IPS DF 6.9 (cell line): ENCODE measurements at regions not wholly inside any gene's neighbourhood (a gene's known extent, or its start where the extent isn't known, plus 50 kb on each side); places are given as distances from the start of the nearest gene placed in this dataset.
"Not testable (repeated sequence)": the region's sequence is repeated elsewhere in the genome, so short reads cannot be mapped to it uniquely, and the experiment has no call there.

ENCODE experiments used
- DNase-seq: peaks from one replicate; pipeline ENCODE4 v3.0.0-alpha.2; 2013; ENCODE audit warnings: low read depth, low spot score
- H3K27ac ChIP-seq: one replicate; pipeline ENCODE4 v1.5.1; 2013; ENCODE audit warnings: low read length, control low read depth
- H3K27me3 ChIP-seq: 2 replicates; pipeline ENCODE4 v1.6.1; 2013; ENCODE audit warnings: mild to moderate bottlenecking, low read length; ENCODE audit not compliant: control insufficient read depth, insufficient read depth
- H3K36me3 ChIP-seq: 2 replicates; pipeline ENCODE4 v1.6.1; 2013; ENCODE audit warnings: low read length; ENCODE audit not compliant: control insufficient read depth, insufficient read depth
- H3K4me1 ChIP-seq: 2 replicates; pipeline ENCODE4 v1.6.1; 2013; ENCODE audit warnings: low read length; ENCODE audit not compliant: control insufficient read depth, insufficient read depth
- H3K4me3 ChIP-seq: 2 replicates; pipeline ENCODE4 v1.5.1; 2013; ENCODE audit warnings: mild to moderate bottlenecking, low read length
- H3K9me3 ChIP-seq: 2 replicates; pipeline ENCODE4 v1.6.1; 2013; ENCODE audit warnings: low read length, inconsistent platforms; ENCODE audit not compliant: control insufficient read depth, insufficient read depth
- WGBS: extraction: QIAGEN DNeasy Blood & Tissue Kit; methylation state at CpG from one replicate; pipeline ENCODE4 v1.1.7; 2013; ENCODE audit warnings: mixed read lengths, missing lambda C conversion rate; ENCODE audit not compliant: insufficient read length, insufficient coverage; 5-methylcytosine and 5-hydroxymethylcytosine counted together

DNA sequence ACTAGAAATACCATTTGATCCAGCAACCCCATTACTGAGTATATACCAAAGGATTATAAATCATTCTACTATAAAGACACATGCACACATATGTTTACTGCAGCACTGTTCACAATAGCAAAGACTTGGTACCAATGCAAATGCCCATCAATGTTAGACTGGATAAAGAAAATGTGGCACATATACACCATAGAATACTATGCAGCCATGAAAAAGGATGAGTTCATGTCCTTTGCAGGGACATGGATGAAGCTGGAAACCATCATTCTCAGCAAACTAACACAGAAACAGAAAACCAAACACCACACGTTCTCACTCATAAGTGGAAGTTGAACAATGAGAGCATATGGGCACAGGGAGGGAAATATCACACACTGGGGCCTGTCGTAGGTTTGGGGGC is 106.0 kb downstream of the SPATA18 start:
- not testable (repeated sequence) for H3K4me1 ChIP-seq, DNase-seq, H3K9me3 ChIP-seq, H3K4me3 ChIP-seq, H3K27me3 ChIP-seq, H3K36me3 ChIP-seq, H3K27ac ChIP-seq
- no CpG with 5 or more reads among the region's 2 CpGs for whole genome bisulfite sequencing

DNA sequence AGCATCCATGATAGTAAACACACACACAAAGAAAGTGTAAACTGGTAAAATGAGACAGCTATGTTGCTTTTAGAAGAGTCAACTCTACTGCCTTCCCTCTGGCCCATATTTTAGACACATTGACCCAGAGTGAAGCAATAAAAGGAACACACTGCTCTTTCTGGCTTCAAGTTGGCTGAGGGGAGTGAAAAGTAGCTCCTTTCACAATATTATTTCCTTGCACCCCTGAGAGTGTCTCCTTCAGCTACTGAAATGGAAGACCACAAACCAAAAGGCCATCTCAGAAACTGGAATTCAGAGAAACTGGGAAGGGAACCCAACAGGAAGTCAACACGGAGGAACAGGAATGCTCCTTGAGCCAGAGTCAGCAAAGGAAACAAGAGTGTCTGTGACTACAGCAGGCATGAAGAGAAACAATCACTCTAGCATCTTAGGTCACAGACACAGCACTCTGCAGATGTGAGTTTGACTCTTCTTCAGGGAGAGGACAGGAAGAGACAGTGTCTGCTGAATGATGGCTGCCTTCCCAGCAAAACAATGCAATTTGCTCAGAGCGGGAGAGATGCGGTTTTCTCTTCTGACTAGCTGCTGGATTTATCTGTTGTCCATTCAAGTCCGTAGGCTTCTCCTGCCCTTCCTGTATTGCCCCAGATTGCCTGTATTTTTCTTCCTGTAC is 106.7 kb downstream of the SPATA18 start:
- H3K27me3 ChIP-seq, result no peaks in the 10 kb centered on the region
- no peak overlapping the region for H3K27ac ChIP-seq
- no peaks in the 10 kb centered on the region for H3K36me3 ChIP-seq
- no CpG with 5 or more reads among the region's 4 CpGs for WGBS
- H3K9me3 ChIP-seq, result no peaks in the 10 kb centered on the region
- no peaks in the 10 kb centered on the region for H3K4me1 ChIP-seq
- H3K4me3 ChIP-seq, result no peak overlapping the region
- DNase-seq, result no peak

GRCh38 chr4:52160859-52161258 is 109.8 kb downstream of the SPATA18 start:
- no CpG with 5 or more reads among the region's 4 CpGs for WGBS
- H3K9me3 ChIP-seq, result no peaks in the 10 kb centered on the region
- H3K4me1 ChIP-seq, result no peaks in the 10 kb centered on the region
- no peaks in the 10 kb centered on the region for H3K27me3 ChIP-seq
- no peak overlapping the region for H3K4me3 ChIP-seq
- H3K36me3 ChIP-seq, result no peaks in the 10 kb centered on the region
- DNase-seq, result no peak
- no peak overlapping the region for H3K27ac ChIP-seq

GRCh38 chr4:52164116-52164515 is 113.0 kb downstream of the SPATA18 start:
- no peaks in the 10 kb centered on the region for H3K4me1 ChIP-seq
- WGBS, result no CpG with 5 or more reads among the region's 1 CpG
- DNase-seq, result no peak
- no peaks in the 10 kb centered on the region for H3K36me3 ChIP-seq
- no peaks in the 10 kb centered on the region for H3K9me3 ChIP-seq
- H3K27ac ChIP-seq, result no peak overlapping the region
- H3K27me3 ChIP-seq, result no peaks in the 10 kb centered on the region
- no peak overlapping the region for H3K4me3 ChIP-seq

- DNase-seq, result no peak
- no peaks in the 10 kb centered on the region for H3K4me1 ChIP-seq
- WGBS, result no CpG with 5 or more reads among the region's 1 CpG
- H3K9me3 ChIP-seq, result no peaks in the 10 kb centered on the region
- H3K27me3 ChIP-seq, result no peaks in the 10 kb centered on the region
- H3K4me3 ChIP-seq, result no peak overlapping the region
- H3K27ac ChIP-seq, result no peak overlapping the region
- H3K36me3 ChIP-seq, result no peaks in the 10 kb centered on the region
These were observed 121.1 kb downstream of the SPATA18 start for GRCh38 chr4:52172166-52172565.

DNA sequence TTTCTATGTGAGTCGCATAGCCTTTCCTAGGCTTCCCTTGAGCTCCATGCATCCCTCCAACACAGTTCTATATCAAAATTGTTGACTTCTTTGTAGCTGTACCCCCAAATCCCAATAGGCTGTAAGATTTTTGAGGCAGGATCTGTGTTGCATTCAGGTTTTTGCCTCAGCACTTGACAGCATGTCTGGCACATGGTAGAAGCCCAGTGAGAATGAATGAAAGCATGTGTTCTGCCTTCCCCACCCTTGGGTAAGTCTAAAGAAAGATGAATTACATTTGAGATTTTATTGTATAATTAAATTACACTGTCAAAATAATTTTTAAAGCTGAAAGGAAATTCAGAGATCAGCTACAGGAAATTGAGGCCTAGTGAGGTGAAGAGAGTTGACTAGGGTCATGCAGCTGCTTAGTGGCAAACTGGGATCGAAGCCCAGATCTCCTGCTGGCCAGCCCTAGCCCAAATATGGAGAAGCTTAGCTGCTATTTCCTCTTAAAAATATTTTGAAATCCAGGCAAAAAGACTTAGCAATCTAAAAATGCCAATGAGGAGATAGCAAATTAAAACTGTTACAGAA is 122.5 kb downstream of the SPATA18 start:
- Histone ChIP-seq H3K27me3 (no peaks in the 10 kb centered on the region), H3K36me3 (no peaks in the 10 kb centered on the region), H3K4me1 (no peaks in the 10 kb centered on the region), H3K4me3 (no peak overlapping the region), H3K9me3 (no peaks in the 10 kb centered on the region), H3K27ac (no peak overlapping the region)
- WGBS, result no CpG with 5 or more reads among the region's 2 CpGs
- no peak for DNase-seq

DNA sequence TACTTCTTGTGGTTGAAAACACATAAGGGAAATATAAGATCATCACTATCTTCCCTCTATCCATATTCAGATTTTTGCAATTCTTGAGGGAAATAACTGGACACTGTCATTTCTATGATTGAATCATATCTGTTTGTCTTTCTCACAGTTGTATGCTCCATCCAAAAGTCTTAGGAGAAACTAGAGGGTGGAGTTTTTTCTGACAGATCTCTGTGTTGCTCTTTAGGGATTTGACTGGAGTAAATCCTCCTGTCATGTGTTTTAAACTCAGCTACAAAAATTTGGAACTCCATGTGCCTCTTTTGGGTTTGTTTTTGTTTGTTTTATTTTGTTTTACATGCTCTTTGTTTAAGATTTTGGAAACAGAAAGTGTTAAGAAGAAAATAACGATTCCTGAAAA is 136.5 kb downstream of the SPATA18 start:
- no peak for DNase-seq
- Histone ChIP-seq H3K9me3 (no peaks in the 10 kb centered on the region), H3K27ac (no peak overlapping the region), H3K4me3 (no peak overlapping the region), H3K4me1 (no peaks in the 10 kb centered on the region), H3K36me3 (no peaks in the 10 kb centered on the region), H3K27me3 (no peaks in the 10 kb centered on the region)
- no CpG with 5 or more reads among the region's 1 CpG for WGBS

GRCh38 chr4:52192001-52192400 is 140.9 kb downstream of the SPATA18 start:
- Histone ChIP-seq H3K4me3 (no peak overlapping the region), H3K36me3 (no peaks in the 10 kb centered on the region), H3K9me3 (no peaks in the 10 kb centered on the region), H3K4me1 (no peaks in the 10 kb centered on the region), H3K27ac (no peak overlapping the region), H3K27me3 (no peaks in the 10 kb centered on the region)
- no peak for DNase-seq
- no CpG with 5 or more reads among the region's 2 CpGs for WGBS

DNA sequence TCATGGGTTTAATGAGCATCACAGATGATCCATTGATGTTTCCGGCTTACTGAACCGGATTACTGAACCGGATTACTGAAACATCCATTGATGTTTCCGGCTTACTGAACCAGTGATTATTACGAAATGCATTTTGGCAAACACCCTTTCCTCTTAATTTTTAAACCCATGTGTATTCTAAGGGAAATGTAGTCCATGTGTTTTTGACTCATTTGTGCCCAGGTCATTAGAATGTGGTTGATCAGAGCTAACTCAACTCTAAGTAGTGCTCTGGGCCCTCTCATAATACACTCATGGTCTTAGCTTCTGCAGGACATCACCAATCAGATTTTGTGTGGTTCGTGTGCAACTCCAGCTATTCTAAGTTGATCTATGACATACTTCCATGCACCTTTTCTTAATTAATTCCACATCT is 141.6 kb downstream of the SPATA18 start:
- Histone ChIP-seq H3K27ac (no peak overlapping the region), H3K4me1 (no peaks in the 10 kb centered on the region), H3K9me3 (no peaks in the 10 kb centered on the region), H3K36me3 (no peaks in the 10 kb centered on the region), H3K4me3 (no peak overlapping the region), H3K27me3 (no peaks in the 10 kb centered on the region)
- no peak for DNase-seq
- WGBS, result no CpG with 5 or more reads among the region's 6 CpGs

DNA sequence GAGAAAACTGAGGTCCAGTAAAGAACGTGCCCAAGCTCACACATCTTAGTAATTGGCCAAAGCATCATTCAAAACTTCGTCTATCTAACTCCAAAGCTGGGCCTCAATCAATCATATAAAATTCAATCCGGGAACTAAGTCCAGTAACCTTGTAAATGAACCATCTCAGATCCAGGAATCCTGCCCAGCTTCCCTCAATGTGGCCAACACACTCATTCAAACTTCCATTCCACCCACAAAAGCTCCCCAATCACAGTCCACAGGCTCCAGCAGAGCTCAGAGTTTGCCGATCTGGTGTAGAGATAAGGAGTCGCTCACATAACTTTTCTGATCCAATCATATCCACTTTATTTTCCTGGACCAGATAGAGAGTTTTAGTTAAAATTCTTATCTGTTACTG is 144.8 kb downstream of the SPATA18 start:
- Histone ChIP-seq H3K36me3 (no peaks in the 10 kb centered on the region), H3K4me1 (0 out of 2 replicates have a peak, but pooled peaks cover 1% of the 10 kb centered on the region), H3K9me3 (no peaks in the 10 kb centered on the region), H3K27ac (no peak overlapping the region), H3K27me3 (no peaks in the 10 kb centered on the region), H3K4me3 (no peak overlapping the region)
- no peak for DNase-seq
- no CpG with 5 or more reads among the region's 5 CpGs for WGBS

DNA sequence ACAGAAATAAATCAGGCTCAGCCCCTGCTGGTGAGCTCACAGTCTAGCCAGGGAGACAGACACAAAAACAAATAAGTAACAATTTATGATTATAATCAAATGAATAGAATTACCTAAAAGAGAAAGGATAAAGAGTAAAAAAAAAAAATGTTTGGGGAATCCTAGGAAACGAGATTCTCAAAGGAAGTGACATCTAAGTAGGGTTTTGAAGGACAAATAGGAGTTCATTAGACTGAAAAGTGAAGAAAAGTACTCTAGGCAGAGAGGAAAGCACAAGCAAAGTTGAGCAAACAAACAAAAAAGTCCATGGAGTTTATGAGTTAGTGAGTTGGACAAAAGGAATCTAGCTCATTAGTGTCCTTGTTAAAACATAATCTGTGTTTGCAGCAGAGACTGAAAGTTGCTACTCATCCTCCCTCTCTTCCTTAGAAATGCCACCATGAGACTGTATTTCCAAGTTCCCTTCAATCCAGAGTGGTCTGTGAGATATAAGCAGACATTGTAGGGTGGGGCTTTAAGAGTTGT is 145.6 kb downstream of the SPATA18 start:
- H3K4me3 ChIP-seq, result no peak overlapping the region
- H3K4me1 ChIP-seq, result 0 out of 2 replicates have a peak, but pooled peaks cover 1% of the 10 kb centered on the region
- H3K36me3 ChIP-seq, result no peaks in the 10 kb centered on the region
- H3K27me3 ChIP-seq, result no peaks in the 10 kb centered on the region
- H3K9me3 ChIP-seq, result no peaks in the 10 kb centered on the region
- WGBS, result no CpG with 5 or more reads among the region's 1 CpG
- H3K27ac ChIP-seq, result no peak overlapping the region
- DNase-seq, result no peak
